ENCODE measurements at regions not wholly inside any gene's neighbourhood (a gene's known extent, or its start where the extent isn't known, plus 50 kb on each side); places are given as distances from the start of the nearest gene placed in this dataset.

GRCh38 chr10:107732045-107732444 is 567.5 kb upstream of the SORCS1 start:
- Histone ChIP-seq H3K14ac (ENCODE audit: insufficient read depth, low read length) (no peak overlapping the region), H3K79me2 (ENCODE audit: insufficient read depth, low read length) (no peaks in the 10 kb centered on the region), H3K18ac (ENCODE audit: insufficient read length, low read depth, low read length) (no peak overlapping the region), H3K23ac (ENCODE audit: insufficient read length, low read depth, low read length) (no peak overlapping the region), H3K27ac (ENCODE audit: insufficient read length, low read depth, low read length) (no peak overlapping the region), H3K79me1 (ENCODE audit: insufficient read depth, low read depth, low read length, poor library complexity, severe bottlenecking) (no peaks in the 10 kb centered on the region), H3K4ac (ENCODE audit: low read depth, low read length) (no peak overlapping the region), H4K5ac (ENCODE audit: insufficient read length, low read depth, low read length) (no peak overlapping the region), H3K9me3 (ENCODE audit: control insufficient read depth, low read depth, low read length) (no peaks in the 10 kb centered on the region), H2BK20ac (ENCODE audit: low read depth, low read length, poor library complexity, severe bottlenecking) (no peak overlapping the region), H3K4me2 (ENCODE audit: insufficient read depth, insufficient read length, low read length) (no peak overlapping the region), H3K9ac (ENCODE audit: extremely low read depth, insufficient read length, low read length) (no peak overlapping the region), H4K8ac (replicated peaks; ENCODE audit: insufficient read length, low read depth, low read length) (no peak overlapping the region), H4K91ac (ENCODE audit: insufficient read length, low read depth, low read length) (no peak overlapping the region), H2BK120ac (ENCODE audit: low read depth, low read length, poor library complexity, severe bottlenecking) (no peak overlapping the region), H3K56ac (ENCODE audit: insufficient read length, low read depth, low read length) (no peak overlapping the region), H2BK15ac (ENCODE audit: low read depth, low read length) (no peak overlapping the region), H3K27me3 (ENCODE audit: insufficient read depth, low read length) (no peaks in the 10 kb centered on the region), H2AK5ac (ENCODE audit: insufficient read length, low read length) (no peak overlapping the region), H2AFZ (ENCODE audit: low read length) (no peak overlapping the region), H2BK5ac (ENCODE audit: insufficient read length, low read length) (no peak overlapping the region), H4K20me1 (ENCODE audit: control insufficient read depth, insufficient read depth, insufficient read length) (no peaks in the 10 kb centered on the region), H3T11ph (ENCODE audit: low read length) (no peak overlapping the region), H2BK12ac (ENCODE audit: insufficient read length, low read depth, low read length) (no peak overlapping the region), H3K23me2 (ENCODE audit: insufficient read length, low read depth, low read length, poor library complexity, severe bottlenecking) (no peaks in the 10 kb centered on the region), H3K4me1 (ENCODE audit: insufficient read depth, low read length) (no peaks in the 10 kb centered on the region; the same call in 1 of the 2 replicates)
- no peaks in the 10 kb centered on the region; a peak in 1 of 7 replicates for H3K36me3 Mint-ChIP-seq (ENCODE audit: insufficient read depth in 1 of 3, low read depth in 3 of 3)
- no CpG with 5 or more reads among the region's 7 CpGs for WGBS (ENCODE audit: extremely low coverage, insufficient read length, low lambda C conversion rate)
- DNase-seq: no peak
- TF ChIP-seq, protein P1, sequence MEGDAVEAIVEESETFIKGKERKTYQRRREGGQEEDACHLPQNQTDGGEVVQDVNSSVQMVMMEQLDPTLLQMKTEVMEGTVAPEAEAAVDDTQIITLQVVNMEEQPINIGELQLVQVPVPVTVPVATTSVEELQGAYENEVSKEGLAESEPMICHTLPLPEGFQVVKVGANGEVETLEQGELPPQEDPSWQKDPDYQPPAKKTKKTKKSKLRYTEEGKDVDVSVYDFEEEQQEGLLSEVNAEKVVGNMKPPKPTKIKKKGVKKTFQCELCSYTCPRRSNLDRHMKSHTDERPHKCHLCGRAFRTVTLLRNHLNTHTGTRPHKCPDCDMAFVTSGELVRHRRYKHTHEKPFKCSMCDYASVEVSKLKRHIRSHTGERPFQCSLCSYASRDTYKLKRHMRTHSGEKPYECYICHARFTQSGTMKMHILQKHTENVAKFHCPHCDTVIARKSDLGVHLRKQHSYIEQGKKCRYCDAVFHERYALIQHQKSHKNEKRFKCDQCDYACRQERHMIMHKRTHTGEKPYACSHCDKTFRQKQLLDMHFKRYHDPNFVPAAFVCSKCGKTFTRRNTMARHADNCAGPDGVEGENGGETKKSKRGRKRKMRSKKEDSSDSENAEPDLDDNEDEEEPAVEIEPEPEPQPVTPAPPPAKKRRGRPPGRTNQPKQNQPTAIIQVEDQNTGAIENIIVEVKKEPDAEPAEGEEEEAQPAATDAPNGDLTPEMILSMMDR (conservative IDR thresholded peaks at IDR 0.05): no peak
- no peak overlapping the region; a peak in 1 of 7 replicates for H3K27ac Mint-ChIP-seq
- no peaks in the 10 kb centered on the region for H3K27me3 Mint-ChIP-seq (ENCODE audit: low read depth)
- H3K9me3 Mint-ChIP-seq: no peaks in the 10 kb centered on the region; a peak in 1 of 5 replicates
- H3K4me1 Mint-ChIP-seq: peaks cover 0 to 2% of the 10 kb centered on the region in 2 experiments; a peak in 1 of 4 replicates
- H3K4me3 Mint-ChIP-seq: no peak overlapping the region

Data from H9 (cell line).